HL-60 (cell line): ENCODE measurements at regions not wholly inside any gene's neighbourhood (a gene's known extent, or its start where the extent isn't known, plus 50 kb on each side); places are given as distances from the start of the nearest gene placed in this dataset.

Experiments
- POLR2AphosphoS5 ChIP-seq: IDR thresholded peaks from 2 replicates; pipeline ENCODE4 v1.6.1; 2012; ENCODE audit warnings: low read depth
- TF ChIP-seq, protein P1 (sequence below): IDR thresholded peaks from one replicate; pipeline ENCODE4 v1.5.1; 2011; ENCODE audit warnings: low read length, control low read depth, inconsistent platforms; ENCODE audit not compliant: insufficient read depth

DNA sequence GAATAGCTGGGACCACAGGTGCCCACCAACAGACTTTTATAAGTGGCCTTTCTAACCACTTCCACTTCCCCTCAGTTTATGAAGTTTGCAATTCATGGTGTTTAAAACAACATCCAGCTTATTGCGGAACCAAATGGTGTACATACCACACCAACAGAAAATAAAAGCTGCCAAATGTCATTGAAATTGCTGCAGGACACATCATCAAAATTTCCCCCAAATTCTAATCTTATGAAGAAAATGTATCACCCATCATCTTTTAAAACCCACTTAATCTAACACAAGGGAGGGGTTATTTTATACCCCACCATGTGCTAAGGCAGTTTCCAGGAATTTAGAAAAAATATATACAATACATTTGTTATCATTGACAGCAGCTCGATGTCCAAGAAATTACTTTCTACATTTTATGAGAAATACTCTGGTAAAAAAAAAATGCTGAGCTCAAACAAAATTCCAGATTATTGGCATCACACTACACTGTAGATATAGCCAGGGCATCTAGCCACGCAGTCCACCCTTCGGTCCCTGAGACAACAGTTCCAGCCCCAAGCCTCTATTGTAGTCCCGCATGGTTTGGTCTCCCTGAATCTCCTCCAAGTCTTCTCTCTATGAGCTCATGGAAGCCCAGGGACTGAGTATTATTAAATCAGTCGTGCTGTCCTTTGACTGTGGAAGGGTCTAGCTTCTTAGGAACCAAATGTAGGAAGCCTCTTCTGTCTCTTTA is 372.8 kb upstream of the SLC30A5 start:
- TF ChIP-seq POLR2AphosphoS5, result no peak
- TF ChIP-seq, protein P1, sequence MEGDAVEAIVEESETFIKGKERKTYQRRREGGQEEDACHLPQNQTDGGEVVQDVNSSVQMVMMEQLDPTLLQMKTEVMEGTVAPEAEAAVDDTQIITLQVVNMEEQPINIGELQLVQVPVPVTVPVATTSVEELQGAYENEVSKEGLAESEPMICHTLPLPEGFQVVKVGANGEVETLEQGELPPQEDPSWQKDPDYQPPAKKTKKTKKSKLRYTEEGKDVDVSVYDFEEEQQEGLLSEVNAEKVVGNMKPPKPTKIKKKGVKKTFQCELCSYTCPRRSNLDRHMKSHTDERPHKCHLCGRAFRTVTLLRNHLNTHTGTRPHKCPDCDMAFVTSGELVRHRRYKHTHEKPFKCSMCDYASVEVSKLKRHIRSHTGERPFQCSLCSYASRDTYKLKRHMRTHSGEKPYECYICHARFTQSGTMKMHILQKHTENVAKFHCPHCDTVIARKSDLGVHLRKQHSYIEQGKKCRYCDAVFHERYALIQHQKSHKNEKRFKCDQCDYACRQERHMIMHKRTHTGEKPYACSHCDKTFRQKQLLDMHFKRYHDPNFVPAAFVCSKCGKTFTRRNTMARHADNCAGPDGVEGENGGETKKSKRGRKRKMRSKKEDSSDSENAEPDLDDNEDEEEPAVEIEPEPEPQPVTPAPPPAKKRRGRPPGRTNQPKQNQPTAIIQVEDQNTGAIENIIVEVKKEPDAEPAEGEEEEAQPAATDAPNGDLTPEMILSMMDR, result no peak
